ENCODE measurements at regions not wholly inside any gene's neighbourhood (a gene's known extent, or its start where the extent isn't known, plus 50 kb on each side); places are given as distances from the start of the nearest gene placed in this dataset.

DNA sequence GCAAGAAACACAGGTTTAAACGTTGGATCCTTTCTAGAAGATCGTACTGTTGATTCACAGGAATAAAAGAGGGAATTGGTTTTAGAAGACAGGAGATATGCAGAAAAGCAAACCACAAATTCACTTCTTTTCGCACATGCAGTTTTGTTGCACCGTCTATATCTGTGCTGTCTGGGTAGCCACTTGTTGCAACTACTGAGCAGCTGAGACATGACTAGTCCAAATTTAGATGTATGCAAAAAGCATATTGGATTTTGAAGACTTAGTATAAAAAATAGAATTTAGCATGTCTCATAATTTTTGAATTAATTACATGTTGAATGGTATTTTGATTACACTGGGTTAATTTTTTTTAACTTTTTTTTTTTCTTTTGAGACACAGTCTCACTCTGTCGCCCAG, 176.3 kb downstream of the KLF12 start:
- H3K9me3 ChIP-seq (ENCODE audit: insufficient read depth, low read length), result no peaks in the 10 kb centered on the region
- H3K9ac ChIP-seq (ENCODE audit: insufficient read length, low read depth), result no peak overlapping the region
- TF ChIP-seq YY1 (IDR thresholded peaks at IDR 0.05; ENCODE audit: insufficient read depth, insufficient read length), result no peak
- no peak for TF ChIP-seq ZNF274 (IDR thresholded peaks at IDR 0.05; ENCODE audit: low read depth, low read length)
- no peak for TF ChIP-seq SUZ12 (IDR thresholded peaks at IDR 0.05; ENCODE audit: extremely low read depth, insufficient read depth, insufficient read length)
- DNase-seq (ENCODE audit: low read depth, low spot score), result no peak
- H3K27me3 ChIP-seq (ENCODE audit: insufficient read depth, insufficient read length), result no peaks in the 10 kb centered on the region
- H3K36me3 ChIP-seq (ENCODE audit: insufficient read depth, insufficient read length, low read length), result no peaks in the 10 kb centered on the region
- no peaks in the 10 kb centered on the region for H3K4me1 ChIP-seq (ENCODE audit: insufficient read depth, insufficient read length)
- H3K4me3 ChIP-seq (ENCODE audit: insufficient read length, low read depth), result no peak overlapping the region

DNA sequence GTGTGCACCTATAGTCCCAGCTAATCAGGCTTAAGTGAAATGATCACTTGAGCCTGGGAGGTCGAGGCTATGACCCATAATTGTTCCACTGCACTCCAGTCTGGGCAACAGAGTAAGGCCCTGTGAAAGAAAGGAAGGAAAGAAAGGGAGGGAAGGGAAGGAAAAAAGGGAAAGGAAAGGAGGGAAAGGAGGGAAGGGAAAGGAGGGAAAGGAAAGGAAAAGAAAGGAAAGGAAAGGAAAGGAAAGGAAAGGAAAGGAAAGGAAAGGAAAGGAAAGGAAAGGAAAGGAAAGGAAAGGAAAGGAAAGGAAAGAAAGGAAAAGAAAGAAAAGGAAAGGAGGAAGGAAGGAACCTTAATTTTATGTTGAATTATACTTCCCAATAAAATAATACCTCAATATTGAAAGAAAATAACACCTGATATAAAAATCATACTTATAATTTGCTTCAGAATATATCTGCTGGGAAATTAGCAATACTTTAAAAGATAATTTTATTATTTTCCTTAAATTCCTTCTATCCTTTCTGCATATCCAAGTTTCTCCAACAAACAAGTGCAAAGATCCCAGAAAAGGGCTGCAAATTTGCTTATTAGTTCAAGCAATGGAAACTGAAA, 177.3 kb downstream of the KLF12 start:
- no peaks in the 10 kb centered on the region for H3K27me3 ChIP-seq (ENCODE audit: insufficient read depth, insufficient read length)
- H3K9me3 ChIP-seq (ENCODE audit: insufficient read depth, low read length), result no peaks in the 10 kb centered on the region
- H3K36me3 ChIP-seq (ENCODE audit: insufficient read depth, insufficient read length, low read length), result no peaks in the 10 kb centered on the region
- H3K9ac ChIP-seq (ENCODE audit: insufficient read length, low read depth), result no peak overlapping the region
- no peak overlapping the region for H3K4me3 ChIP-seq (ENCODE audit: insufficient read length, low read depth)
- TF ChIP-seq YY1 (IDR thresholded peaks at IDR 0.05; ENCODE audit: insufficient read depth, insufficient read length) (no peak), ZNF274 (IDR thresholded peaks at IDR 0.05; ENCODE audit: low read depth, low read length) (no peak), SUZ12 (IDR thresholded peaks at IDR 0.05; ENCODE audit: extremely low read depth, insufficient read depth, insufficient read length) (no peak)
- no peak for DNase-seq (ENCODE audit: low read depth, low spot score)
- no peaks in the 10 kb centered on the region for H3K4me1 ChIP-seq (ENCODE audit: insufficient read depth, insufficient read length)

DNA sequence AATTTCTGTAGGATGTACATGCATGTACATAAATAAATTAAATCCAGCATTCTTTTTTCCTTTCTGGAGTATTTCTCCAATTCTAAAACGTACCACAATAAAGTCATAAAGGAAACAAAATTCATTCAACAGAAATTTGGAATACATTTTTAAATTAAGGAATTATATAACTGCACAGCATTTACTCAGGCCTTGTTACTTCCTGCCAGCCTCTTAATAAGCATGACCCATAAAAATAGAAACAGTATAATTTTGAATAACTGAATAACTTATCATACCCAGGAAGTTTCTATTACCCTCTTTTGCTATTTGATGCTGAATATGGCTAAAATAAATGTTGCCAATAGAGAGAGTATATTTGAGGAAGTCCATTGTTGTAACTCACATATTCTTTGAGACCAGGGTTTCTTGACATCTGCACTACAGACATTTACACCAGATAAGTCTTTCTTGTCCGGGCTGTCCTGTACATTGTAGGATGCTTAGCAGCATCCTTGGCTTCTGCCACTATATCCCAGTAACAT, 178.2 kb downstream of the KLF12 start:
- Histone ChIP-seq H3K9me3 (ENCODE audit: insufficient read depth, low read length) (no peaks in the 10 kb centered on the region), H3K27me3 (ENCODE audit: insufficient read depth, insufficient read length) (no peaks in the 10 kb centered on the region), H3K4me3 (ENCODE audit: insufficient read length, low read depth) (no peak overlapping the region), H3K36me3 (ENCODE audit: insufficient read depth, insufficient read length, low read length) (no peaks in the 10 kb centered on the region), H3K9ac (ENCODE audit: insufficient read length, low read depth) (no peak overlapping the region), H3K4me1 (ENCODE audit: insufficient read depth, insufficient read length) (no peaks in the 10 kb centered on the region)
- no peak for TF ChIP-seq SUZ12 (IDR thresholded peaks at IDR 0.05; ENCODE audit: extremely low read depth, insufficient read depth, insufficient read length)
- no peak for TF ChIP-seq YY1 (IDR thresholded peaks at IDR 0.05; ENCODE audit: insufficient read depth, insufficient read length)
- DNase-seq (ENCODE audit: low read depth, low spot score), result no peak

DNA sequence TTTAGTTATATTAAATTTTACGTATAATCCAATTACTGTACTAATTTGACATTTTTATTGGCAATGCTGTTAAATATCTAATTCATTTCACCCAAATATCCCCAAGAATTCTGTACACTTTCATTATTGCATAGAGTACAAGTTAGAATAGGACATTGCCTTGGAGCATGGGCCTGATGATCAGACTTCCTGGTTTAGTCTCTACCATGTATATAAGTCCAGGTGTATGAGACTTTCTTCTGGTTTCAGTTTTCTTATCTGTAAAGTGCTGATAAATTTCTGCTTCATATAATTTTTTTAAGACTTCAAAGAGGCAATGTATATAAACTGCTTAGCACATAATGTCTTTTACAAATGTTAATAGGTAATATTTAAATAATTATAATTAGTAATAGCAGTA, 179.4 kb downstream of the KLF12 start:
- Histone ChIP-seq H3K9ac (ENCODE audit: insufficient read length, low read depth) (no peak overlapping the region), H3K36me3 (ENCODE audit: insufficient read depth, insufficient read length, low read length) (no peaks in the 10 kb centered on the region), H3K27me3 (ENCODE audit: insufficient read depth, insufficient read length) (no peaks in the 10 kb centered on the region), H3K4me1 (ENCODE audit: insufficient read depth, insufficient read length) (no peaks in the 10 kb centered on the region), H3K9me3 (ENCODE audit: insufficient read depth, low read length) (no peaks in the 10 kb centered on the region), H3K4me3 (ENCODE audit: insufficient read length, low read depth) (no peak overlapping the region)
- TF ChIP-seq ZNF274 (IDR thresholded peaks at IDR 0.05; ENCODE audit: low read depth, low read length) (no peak), YY1 (IDR thresholded peaks at IDR 0.05; ENCODE audit: insufficient read depth, insufficient read length) (no peak), SUZ12 (IDR thresholded peaks at IDR 0.05; ENCODE audit: extremely low read depth, insufficient read depth, insufficient read length) (no peak)
- no peak for DNase-seq (ENCODE audit: low read depth, low spot score)

DNA sequence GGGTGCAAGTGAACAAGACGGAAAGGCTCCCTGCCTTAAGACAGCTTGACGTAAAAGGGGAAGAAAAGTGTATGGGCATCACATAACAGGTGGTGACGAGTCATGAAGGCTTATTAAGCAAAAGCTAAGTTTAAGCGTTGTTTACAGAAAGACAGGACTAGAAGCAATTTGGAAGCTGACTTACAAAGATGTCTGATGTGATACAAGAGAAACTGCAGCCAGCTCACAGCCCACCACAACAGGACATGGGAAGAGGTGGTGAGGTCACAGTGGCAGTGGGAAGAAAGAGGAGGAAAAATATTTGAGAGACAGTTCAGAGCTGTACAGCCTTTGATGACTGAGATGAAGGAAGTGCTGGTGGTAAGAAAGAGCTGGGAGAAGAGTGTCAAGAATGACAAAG, 181.6 kb downstream of the KLF12 start:
- no peak overlapping the region for H3K9ac ChIP-seq (ENCODE audit: insufficient read length, low read depth)
- DNase-seq (ENCODE audit: low read depth, low spot score), result no peak
- TF ChIP-seq ZNF274 (IDR thresholded peaks at IDR 0.05; ENCODE audit: low read depth, low read length) (no peak), SUZ12 (IDR thresholded peaks at IDR 0.05; ENCODE audit: extremely low read depth, insufficient read depth, insufficient read length) (no peak), YY1 (IDR thresholded peaks at IDR 0.05; ENCODE audit: insufficient read depth, insufficient read length) (no peak)
- no peaks in the 10 kb centered on the region for H3K4me1 ChIP-seq (ENCODE audit: insufficient read depth, insufficient read length)
- no peak overlapping the region for H3K4me3 ChIP-seq (ENCODE audit: insufficient read length, low read depth)
- no peaks in the 10 kb centered on the region for H3K36me3 ChIP-seq (ENCODE audit: insufficient read depth, insufficient read length, low read length)
- H3K27me3 ChIP-seq (ENCODE audit: insufficient read depth, insufficient read length), result no peaks in the 10 kb centered on the region
- H3K9me3 ChIP-seq (ENCODE audit: insufficient read depth, low read length), result no peaks in the 10 kb centered on the region

DNA sequence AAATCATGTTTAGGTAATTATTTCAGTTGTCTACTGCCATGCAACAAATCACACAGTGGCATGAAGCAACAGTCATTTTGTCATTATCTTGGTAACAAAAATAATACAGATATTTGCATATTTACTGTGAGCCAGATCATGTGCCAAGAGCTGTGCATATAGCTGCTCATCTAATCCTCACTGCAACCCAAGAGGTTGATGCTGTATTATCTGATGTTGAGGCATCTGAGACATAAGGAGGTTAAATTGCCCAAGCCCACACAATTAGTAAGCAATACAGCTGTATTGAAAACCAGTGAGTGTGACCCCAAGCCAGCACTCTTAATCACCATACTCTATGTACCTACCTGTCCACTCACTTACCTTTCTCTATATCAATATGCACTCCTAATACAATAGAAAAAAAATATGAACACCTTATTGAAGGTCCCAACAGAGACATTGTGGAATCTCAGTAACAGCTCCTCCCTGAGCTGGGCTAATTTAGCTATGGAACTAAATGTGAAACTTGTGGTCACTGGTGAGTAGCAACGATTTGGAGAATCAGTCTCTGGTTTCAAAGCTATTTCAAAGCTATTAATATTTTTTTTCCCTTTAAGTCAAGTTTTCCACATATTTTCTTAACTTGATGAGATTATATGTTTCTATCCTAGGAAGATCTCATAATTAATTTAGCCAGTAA, 185.2 kb downstream of the KLF12 start:
- Histone ChIP-seq H3K9me3 (ENCODE audit: insufficient read depth, low read length) (no peaks in the 10 kb centered on the region), H3K4me1 (ENCODE audit: insufficient read depth, insufficient read length) (no peaks in the 10 kb centered on the region)
- TF ChIP-seq ZNF274 (IDR thresholded peaks at IDR 0.05; ENCODE audit: low read depth, low read length) (no peak), SUZ12 (IDR thresholded peaks at IDR 0.05; ENCODE audit: extremely low read depth, insufficient read depth, insufficient read length) (no peak)

DNA sequence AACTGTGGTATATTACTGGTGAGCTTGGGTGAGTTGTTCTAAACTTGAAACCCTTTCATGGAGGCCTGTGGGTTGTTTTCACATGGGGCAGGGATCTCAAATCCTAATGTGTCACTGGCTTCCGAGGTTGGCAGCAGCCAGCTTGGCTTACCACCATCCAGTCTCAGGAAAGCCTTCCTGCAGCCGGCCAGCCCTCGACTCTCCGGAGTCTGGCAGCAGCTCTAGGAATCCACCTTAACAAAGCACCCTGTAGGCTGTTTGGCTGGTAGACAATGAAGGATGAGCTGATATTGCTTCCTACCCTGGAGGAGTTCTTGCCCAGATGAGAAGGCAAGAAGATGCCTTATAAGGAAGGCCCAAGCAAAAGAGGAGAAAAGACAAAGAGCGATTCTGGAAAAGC, 188.3 kb downstream of the KLF12 start:
- Histone ChIP-seq H3K9me3 (ENCODE audit: insufficient read depth, low read length) (no peaks in the 10 kb centered on the region), H3K9ac (ENCODE audit: insufficient read length, low read depth) (no peak overlapping the region), H3K36me3 (ENCODE audit: insufficient read depth, insufficient read length, low read length) (no peaks in the 10 kb centered on the region), H3K4me3 (ENCODE audit: insufficient read length, low read depth) (no peak overlapping the region), H3K27me3 (ENCODE audit: insufficient read depth, insufficient read length) (no peaks in the 10 kb centered on the region), H3K4me1 (ENCODE audit: insufficient read depth, insufficient read length) (no peaks in the 10 kb centered on the region)
- no peak for DNase-seq (ENCODE audit: low read depth, low spot score)
- TF ChIP-seq ZNF274 (IDR thresholded peaks at IDR 0.05; ENCODE audit: low read depth, low read length), result no peak
- TF ChIP-seq YY1 (IDR thresholded peaks at IDR 0.05; ENCODE audit: insufficient read depth, insufficient read length), result no peak

More for the DNA sequence above, 185.2 kb downstream of the KLF12 start:
- no peaks in the 10 kb centered on the region for H3K36me3 ChIP-seq (ENCODE audit: insufficient read depth, insufficient read length, low read length)
- DNase-seq (ENCODE audit: low read depth, low spot score), result no peak
- H3K9ac ChIP-seq (ENCODE audit: insufficient read length, low read depth), result no peak overlapping the region
- H3K27me3 ChIP-seq (ENCODE audit: insufficient read depth, insufficient read length), result no peaks in the 10 kb centered on the region
- H3K4me3 ChIP-seq (ENCODE audit: insufficient read length, low read depth), result no peak overlapping the region
